ENCODE measurements at regions not wholly inside any gene's neighbourhood (a gene's known extent, or its start where the extent isn't known, plus 50 kb on each side); places are given as distances from the start of the nearest gene placed in this dataset.

GRCh38 chr16:16828913-16829398 lies 450.0 kb downstream of the NPIPA7 start:
- Histone ChIP-seq H2BK20ac (ENCODE audit: low read depth, low read length) (no peak overlapping the region), H4K5ac (ENCODE audit: low read depth, low read length) (no peak overlapping the region), H3K4me3 (ENCODE audit: insufficient read depth, low read depth, low read length) (no peak overlapping the region), H3K9ac (ENCODE audit: low read depth, low read length) (no peak overlapping the region), H2AFZ (replicated peaks; ENCODE audit: low read length, poor library complexity) (no peak overlapping the region), H3K27me3 (ENCODE audit: control insufficient read depth, insufficient read depth, low read length) (no peaks in the 10 kb centered on the region), H3K27ac (ENCODE audit: insufficient read depth, low read length) (no peak overlapping the region), H3K79me1 (ENCODE audit: low read depth in 1 of 2, low read length in 2 of 2) (no peaks in the 10 kb centered on the region), H4K91ac (ENCODE audit: insufficient read depth, low read depth, low read length) (no peak overlapping the region), H2BK5ac (ENCODE audit: low read depth, low read length, poor library complexity, severe bottlenecking) (no peak overlapping the region), H3K9me3 (ENCODE audit: control insufficient read depth, insufficient read depth, low read length) (peaks cover 9% of the 10 kb centered on the region), H3K14ac (replicated peaks; ENCODE audit: low read depth, low read length) (no peak overlapping the region), H2AK5ac (ENCODE audit: low read depth, low read length) (no peak overlapping the region), H3K4me1 (ENCODE audit: control insufficient read depth, insufficient read depth, low read length) (no peaks in the 10 kb centered on the region), H3K23ac (ENCODE audit: low read depth, low read length) (no peak overlapping the region), H4K20me1 (ENCODE audit: insufficient read depth, low read length) (no peaks in the 10 kb centered on the region), H3K4me2 (ENCODE audit: low read depth, low read length) (no peak overlapping the region), H4K8ac (ENCODE audit: low read depth in 2 of 2, low read length in 2 of 2) (no peak overlapping the region), H3K36me3 (ENCODE audit: control insufficient read depth, insufficient read depth, low read length) (no peaks in the 10 kb centered on the region), H2AK9ac (replicated peaks; ENCODE audit: low read depth, low read length, poor library complexity) (no peak overlapping the region), H3K56ac (ENCODE audit: extremely low read depth, insufficient read depth, low read length) (no peak overlapping the region), H2BK120ac (ENCODE audit: low read depth, low read length) (no peak overlapping the region), H2BK15ac (ENCODE audit: low read depth, low read length) (no peak overlapping the region), H3K18ac (ENCODE audit: low read depth, low read length) (no peak overlapping the region), H3K9me1 (ENCODE audit: insufficient read depth, low read length) (no peaks in the 10 kb centered on the region), H3K4ac (ENCODE audit: low read depth, low read length) (no peak overlapping the region)
- ChIA-PET POLR2A (ENCODE audit: unreplicated experiment) (no interaction called here), CTCF (no interaction called here)
- BruUV-seq (replicated peaks): no TSS peak
- dilution Hi-C loops (cut with HindIII; ENCODE audit: low sequenced_read_pairs, unreplicated experiment): no loop called here
- ATAC-seq (ENCODE audit: low read depth): no peak
- no peak for DNase-seq
- no CpG with 5 or more reads among the region's 6 CpGs for WGBS, 2 experiments (ENCODE audit: extremely low coverage in 2 of 2, insufficient read length in 1 of 2)
- in situ Hi-C loops (cut with MboI; ENCODE audit: low sequenced_read_pairs): no loop called here
- TF ChIP-seq ELK1 (IDR thresholded peaks at IDR 0.05; ENCODE audit: borderline replicate concordance, low read depth, low read length) (no peak), CEBPB (IDR thresholded peaks at IDR 0.05; ENCODE audit: low read depth, low read length) (no peak), FOS (IDR thresholded peaks at IDR 0.05; ENCODE audit: low read depth, low read length) (no peak), RFX5 (IDR thresholded peaks at IDR 0.05; ENCODE audit: low read depth, low read length) (no peak), NFE2L2 (IDR thresholded peaks at IDR 0.05; ENCODE audit: low read depth, low read length) (no peak), RCOR1 (IDR thresholded peaks at IDR 0.05; ENCODE audit: insufficient replicate concordance, low read length) (no peak), MAZ (IDR thresholded peaks at IDR 0.05; ENCODE audit: borderline replicate concordance, low read depth, low read length) (no peak), POLR2A (IDR thresholded peaks at IDR 0.05; ENCODE audit: low read depth, low read length) (no peak), RAD21 (IDR thresholded peaks at IDR 0.05; ENCODE audit: low read length) (no peak), MAFK (IDR thresholded peaks at IDR 0.05; ENCODE audit: low read depth, low read length) (no peak), CTCF (conservative IDR thresholded peaks at IDR 0.05; ENCODE audit: low read depth, low read length) (no peak), MXI1 (IDR thresholded peaks at IDR 0.05; ENCODE audit: borderline replicate concordance, low read depth, low read length) (no peak), USF2 (IDR thresholded peaks at IDR 0.05; ENCODE audit: low read depth, low read length) (no peak), CHD1 (IDR thresholded peaks at IDR 0.05; ENCODE audit: low read depth, low read length) (no peak), SMC3 (IDR thresholded peaks at IDR 0.05; ENCODE audit: low read depth, low read length) (no peak), BHLHE40 (IDR thresholded peaks at IDR 0.05; ENCODE audit: low read depth, low read length) (no peak)
- intact Hi-C loops (cut with micrococcal nuclease): no loop called here
